GM12878 (cell line): ENCODE measurements at regions not wholly inside any gene's neighbourhood (a gene's known extent, or its start where the extent isn't known, plus 50 kb on each side); places are given as distances from the start of the nearest gene placed in this dataset.

Experiments
- ATAC-seq: fragments of 200-7000 bp; cut with Tn5 transposase; 3 replicates; pipeline ENCODE4 v1.9.1; 2020; ENCODE audit warnings: mild to moderate bottlenecking, moderate library complexity
- BruUV-seq: library from RNA; stranded (reverse); fragments of 400-500 nt; replicated peaks from 2 replicates; lab custom pipeline; 2021; lab: Mats Ljungman, UMichigan
- CTCF ChIA-PET: fragments of 300-600 bp; sonication (Branson Sonifier 250); formaldehyde crosslinking; extraction: SDS; loops from one replicate; lab custom pipeline; 2021; ENCODE audit warnings: inconsistent platforms; lab: Yijun Ruan, JAX
- POLR2A ChIA-PET: fragments of 350-600 bp; formaldehyde crosslinking; extraction: SDS; loops from one replicate; lab custom pipeline; 2021; ENCODE audit warnings: inconsistent platforms; lab: Charles Lee
- RAD21 ChIA-PET: fragments of 300-600 bp; sonication (Branson Sonifier 250); formaldehyde crosslinking; loops from one replicate; lab custom pipeline; 2023; ENCODE audit warnings: antibody characterized with exemption; ENCODE audit not compliant: unreplicated experiment; lab: Charles Lee
- SMC1A ChIA-PET: fragments of 300-600 bp; sonication (Branson Sonifier 250); formaldehyde crosslinking; loops from one replicate; lab custom pipeline; 2023; ENCODE audit not compliant: unreplicated experiment, uncharacterized antibody; lab: Charles Lee
- DNase-seq: peaks from one replicate; pipeline ENCODE4 v3.0.0-alpha.2; 2011; ENCODE audit warnings: low read depth, low spot score
- FAIRE-seq: peaks from 3 replicates; lab custom pipeline; 2011; peaks lifted over from hg19 to GRCh38; lab: Jason Lieb, UNC
- H2AFZ ChIP-seq: 2 replicates; pipeline ENCODE4 v1.6.0; 2011; ENCODE audit warnings: low read depth, low read length, control low read depth; ENCODE audit not compliant: control insufficient read depth
- H3K27ac ChIP-seq: 2 replicates; pipeline ENCODE4 v1.5.1; 2011; ENCODE audit warnings: control low read depth; ENCODE audit not compliant: control insufficient read depth, insufficient read depth
- H3K27me3 ChIP-seq, 2 experiments: replicated peaks in 1 of 2; 2 replicates each; pipeline versions ENCODE4 v1.6.0 to v1.6.1; 2011; ENCODE audit warnings: low read length in 1 of 2; ENCODE audit not compliant: control insufficient read depth in 2 of 2, insufficient read depth in 2 of 2
- H3K36me3 ChIP-seq, 2 experiments: 2 replicates each; pipeline ENCODE4 v1.5.1; 2011; ENCODE audit warnings: low read length in 1 of 2; ENCODE audit not compliant: control insufficient read depth in 2 of 2, insufficient read depth in 2 of 2
- H3K4me1 ChIP-seq: 2 replicates; pipeline ENCODE4 v1.6.1; 2011; ENCODE audit warnings: mild to moderate bottlenecking, low read length, moderate library complexity, mixed read lengths; ENCODE audit not compliant: control insufficient read depth, insufficient read depth
- H3K4me2 ChIP-seq: 2 replicates; pipeline ENCODE4 v1.6.0; 2011; ENCODE audit warnings: control low read depth; ENCODE audit not compliant: control insufficient read depth, insufficient read depth
- H3K4me3 ChIP-seq: fragments of 200-600 bp; sonication (generic); 2 replicates; pipeline ENCODE4 v1.5.1; 2016
- H3K79me2 ChIP-seq: 2 replicates; pipeline ENCODE4 v1.6.0; 2011; ENCODE audit warnings: low read length; ENCODE audit not compliant: control insufficient read depth, insufficient read depth
- H3K9ac ChIP-seq: 2 replicates; pipeline ENCODE4 v1.8.0; 2011; ENCODE audit warnings: low read length, control low read depth, mixed read lengths; ENCODE audit not compliant: control insufficient read depth, insufficient read depth
- H3K9me3 ChIP-seq: replicated peaks from 3 replicates; pipeline ENCODE4 v1.5.1; 2011; ENCODE audit warnings: mild to moderate bottlenecking, low read length; ENCODE audit not compliant: control insufficient read depth, insufficient read depth
- H4K20me1 ChIP-seq: 2 replicates; pipeline ENCODE4 v1.6.0; 2011; ENCODE audit not compliant: control insufficient read depth, insufficient read depth
- POLR2AphosphoS5 ChIP-seq: IDR thresholded peaks from 2 replicates; pipeline ENCODE4 v1.6.1; 2011; ENCODE audit warnings: mild to moderate bottlenecking, low read length, inconsistent platforms
- SMARCA5 ChIP-seq: fragments of 450-650 bp; IDR thresholded peaks from 2 replicates; pipeline ENCODE4 v1.6.1; 2017; ENCODE audit warnings: mild to moderate bottlenecking
- STAT3 ChIP-seq: IDR thresholded peaks from 2 replicates; pipeline ENCODE4 v1.6.1; 2011; ENCODE audit warnings: low read depth, low read length, improper control_type of control experiment
- WGBS: methylation state at CpG from one replicate; pipeline ENCODE4 v1.1.6; 2016; ENCODE audit warnings: low lambda C conversion rate; ENCODE audit not compliant: insufficient replicate concordance, insufficient coverage; ENCODE audit errors: missing lambda C conversion rate; 5-methylcytosine and 5-hydroxymethylcytosine counted together
- in situ Hi-C: fragments of 300-500 bp; cut with MboI; formaldehyde crosslinking; loops from 9 replicates; pipeline ENCODE4 v1.14.3; 2018; ENCODE audit warnings: mixed read lengths
- intact Hi-C: fragments of 100-400 bp; cut with micrococcal nuclease; formaldehyde crosslinking; loops from one replicate; pipeline ENCODE4 v1.14.2; 2022; ENCODE audit not compliant: unreplicated experiment
- TF ChIP-seq, protein P1 (sequence below): fragments of 450-650 bp; IDR thresholded peaks from 2 replicates; pipeline ENCODE4 v1.6.1; 2016; ENCODE audit warnings: mild to moderate bottlenecking
- TF ChIP-seq, protein P2 (sequence below): IDR thresholded peaks from 2 replicates; pipeline ENCODE4 v1.6.1; 2011; ENCODE audit warnings: borderline replicate concordance, low read depth, mild to moderate bottlenecking, moderate library complexity, mixed read lengths, low read length; ENCODE audit not compliant: insufficient read depth; ENCODE audit errors: extremely low read length
- TF ChIP-seq, protein P3 (sequence below): IDR thresholded peaks from 2 replicates; pipeline ENCODE4 v1.6.1; 2012; ENCODE audit warnings: low read depth, low read length, improper control_type of control experiment

DNA sequence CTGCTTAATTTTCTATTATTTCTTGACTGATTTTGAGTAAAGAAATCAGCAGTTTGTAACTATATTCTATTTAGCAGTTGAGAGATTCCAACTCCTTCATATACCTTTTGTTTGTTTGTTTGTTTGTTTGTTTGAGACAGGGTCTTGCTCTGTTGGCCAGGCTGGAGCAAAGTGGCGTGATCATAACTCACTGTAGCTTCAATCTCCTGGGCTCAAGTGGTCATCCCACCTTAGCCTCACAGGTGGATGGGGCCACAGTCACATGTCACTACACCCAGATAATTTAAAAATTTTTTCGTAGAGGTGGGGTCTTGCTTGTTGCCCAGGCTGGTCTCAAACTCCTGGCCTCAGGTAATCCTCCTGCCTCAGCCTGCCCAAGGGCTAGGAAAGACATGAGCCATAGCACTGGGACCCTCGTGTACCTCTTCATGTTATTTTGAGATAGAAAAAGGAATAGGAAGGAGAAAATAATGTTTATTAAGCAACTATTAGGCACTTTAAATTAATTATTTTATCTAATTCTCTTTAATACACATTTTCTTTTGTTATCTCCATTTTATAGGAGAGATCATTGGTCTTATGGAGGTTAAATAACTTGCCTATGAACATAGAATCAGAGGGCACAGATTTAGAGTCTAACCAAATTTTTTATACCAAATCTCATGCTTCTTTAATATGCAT, 133.0 kb downstream of the ZNF608 start:
- ATAC-seq = no peak
- BruUV-seq = no TSS peak
- no peak for TF ChIP-seq STAT3
- TF ChIP-seq, protein P1, sequence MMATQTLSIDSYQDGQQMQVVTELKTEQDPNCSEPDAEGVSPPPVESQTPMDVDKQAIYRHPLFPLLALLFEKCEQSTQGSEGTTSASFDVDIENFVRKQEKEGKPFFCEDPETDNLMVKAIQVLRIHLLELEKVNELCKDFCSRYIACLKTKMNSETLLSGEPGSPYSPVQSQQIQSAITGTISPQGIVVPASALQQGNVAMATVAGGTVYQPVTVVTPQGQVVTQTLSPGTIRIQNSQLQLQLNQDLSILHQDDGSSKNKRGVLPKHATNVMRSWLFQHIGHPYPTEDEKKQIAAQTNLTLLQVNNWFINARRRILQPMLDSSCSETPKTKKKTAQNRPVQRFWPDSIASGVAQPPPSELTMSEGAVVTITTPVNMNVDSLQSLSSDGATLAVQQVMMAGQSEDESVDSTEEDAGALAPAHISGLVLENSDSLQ = no peak
- TF ChIP-seq SMARCA5 = no peak
- TF ChIP-seq, protein P2, sequence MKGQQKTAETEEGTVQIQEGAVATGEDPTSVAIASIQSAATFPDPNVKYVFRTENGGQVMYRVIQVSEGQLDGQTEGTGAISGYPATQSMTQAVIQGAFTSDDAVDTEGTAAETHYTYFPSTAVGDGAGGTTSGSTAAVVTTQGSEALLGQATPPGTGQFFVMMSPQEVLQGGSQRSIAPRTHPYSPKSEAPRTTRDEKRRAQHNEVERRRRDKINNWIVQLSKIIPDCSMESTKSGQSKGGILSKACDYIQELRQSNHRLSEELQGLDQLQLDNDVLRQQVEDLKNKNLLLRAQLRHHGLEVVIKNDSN = no peak
- TF ChIP-seq POLR2AphosphoS5 = no peak
- TF ChIP-seq, protein P3, sequence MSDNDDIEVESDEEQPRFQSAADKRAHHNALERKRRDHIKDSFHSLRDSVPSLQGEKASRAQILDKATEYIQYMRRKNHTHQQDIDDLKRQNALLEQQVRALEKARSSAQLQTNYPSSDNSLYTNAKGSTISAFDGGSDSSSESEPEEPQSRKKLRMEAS = no peak
- SMC1A ChIA-PET = interaction anchor here (1.1 to 1.7 kb wide), 2 partner anchors 8 to 9 kb away, joined by 3 read pairs; no protein-coding TSS in a partner anchor
- POLR2A ChIA-PET = no interaction called here
- H3K9me3 ChIP-seq = no peaks in the 10 kb centered on the region; the same call in 2 of the 3 replicates
- CTCF ChIA-PET = no interaction called here
- intact Hi-C loops = no loop called here
- no peak overlapping the region for H3K9ac ChIP-seq
- H3K36me3 ChIP-seq = no peaks in the 10 kb centered on the region
- H3K4me3 ChIP-seq = no peak overlapping the region
- RAD21 ChIA-PET = no interaction called here
- H3K4me1 ChIP-seq = no peaks in the 10 kb centered on the region
- FAIRE-seq = no peak
- no peak overlapping the region for H3K27ac ChIP-seq
- in situ Hi-C loops = no loop called here
- H2AFZ ChIP-seq = no peak overlapping the region
- no peak for DNase-seq
- 0% methylated on average over 3 of the region's 3 CpGs for WGBS
- no peaks in the 10 kb centered on the region for H3K79me2 ChIP-seq
- no peaks in the 10 kb centered on the region; a peak in 1 of 4 replicates for H3K27me3 ChIP-seq
- H4K20me1 ChIP-seq = no peaks in the 10 kb centered on the region
- no peak overlapping the region for H3K4me2 ChIP-seq
